NCI-H2029 treated with DMSO at 0.1 percent for 48 hours (cell line): ENCODE measurements at regions not wholly inside any gene's neighbourhood (a gene's known extent, or its start where the extent isn't known, plus 50 kb on each side); places are given as distances from the start of the nearest gene placed in this dataset.

Experiments
- DNase-seq: peaks from one replicate; lab custom pipeline; 2025; lab: John Stamatoyannopoulos, UW

GRCh38 chr12:93177208-93178153, 200.2 kb upstream of the NUDT4 start:
- DNase-seq: no peak

GRCh38 chr12:93178154-93178878, 199.4 kb upstream of the NUDT4 start:
- no peak for DNase-seq

- DNase-seq: no peak
Measured at GRCh38 chr12:93179792-93180191, 197.9 kb upstream of the NUDT4 start.

- no peak for DNase-seq
Measured at GRCh38 chr12:93180566-93180965, 197.2 kb upstream of the NUDT4 start.

- DNase-seq: no peak
Measured at GRCh38 chr12:93181409-93181965, 196.2 kb upstream of the NUDT4 start.

GRCh38 chr12:93183940-93184671, 193.6 kb upstream of the NUDT4 start:
- no peak for DNase-seq

- no peak for DNase-seq
Measured at GRCh38 chr12:93184672-93185368, 192.9 kb upstream of the NUDT4 start.

- no peak for DNase-seq
Measured at GRCh38 chr12:93185369-93185741, 192.4 kb upstream of the NUDT4 start.

GRCh38 chr12:93186131-93186530, 191.6 kb upstream of the NUDT4 start:
- DNase-seq: no peak

- no peak for DNase-seq
Measured at GRCh38 chr12:93186621-93187020, 191.1 kb upstream of the NUDT4 start.

- no peak for DNase-seq
Measured at GRCh38 chr12:93191423-93191822, 186.3 kb upstream of the NUDT4 start.

- DNase-seq: no peak
Measured at GRCh38 chr12:93191956-93192355, 185.8 kb upstream of the NUDT4 start.

- DNase-seq: no peak
Measured at GRCh38 chr12:93192878-93193277, 184.8 kb upstream of the NUDT4 start.

- no peak for DNase-seq
Measured at GRCh38 chr12:93195511-93195910, 182.2 kb upstream of the NUDT4 start.

- DNase-seq: no peak
Measured at GRCh38 chr12:93197067-93197593, 180.6 kb upstream of the NUDT4 start.

GRCh38 chr12:93198086-93198485, 179.6 kb upstream of the NUDT4 start:
- DNase-seq: no peak

GRCh38 chr12:93199831-93200236, 177.9 kb upstream of the NUDT4 start:
- DNase-seq: no peak

- DNase-seq: no peak
Measured at GRCh38 chr12:93200291-93200917, 177.3 kb upstream of the NUDT4 start.

GRCh38 chr12:93201990-93202389, 175.7 kb upstream of the NUDT4 start:
- no peak for DNase-seq

- no peak for DNase-seq
Measured at GRCh38 chr12:93202688-93203087, 175.0 kb upstream of the NUDT4 start.

GRCh38 chr12:93203361-93203760, 174.4 kb upstream of the NUDT4 start:
- DNase-seq: no peak
